Esophagus muscularis mucosa (tissue), 4 donors: ENCODE measurements at regions not wholly inside any gene's neighbourhood (a gene's known extent, or its start where the extent isn't known, plus 50 kb on each side); places are given as distances from the start of the nearest gene placed in this dataset.

Experiments
- EP300 ChIP-seq: sonication (generic); formaldehyde crosslinking; IDR thresholded peaks from one replicate; pipeline ENCODE4 v1.6.1; 2017; ENCODE audit warnings: antibody characterized with exemption
- POLR2A ChIP-seq: fragments of 450-650 bp; IDR thresholded peaks from one replicate; pipeline ENCODE4 v1.6.1; 2017; ENCODE audit warnings: antibody characterized with exemption, moderate library complexity, mild to moderate bottlenecking, low read depth
- POLR2AphosphoS5 ChIP-seq, 2 donors: sonication (generic); formaldehyde crosslinking; IDR thresholded peaks; one replicate each; pipeline ENCODE4 v1.6.1; 2017; ENCODE audit warnings: antibody characterized with exemption in 2 of 2
- TF ChIP-seq, protein P1 (sequence below), 3 experiments: fragments of 200-600 bp in 2 of 3; fragments of 450-650 bp in 1 of 3; sonication (generic) in 2 of 3; IDR thresholded peaks; one replicate each; pipeline ENCODE4 v1.5.1; 2017 to 2019; ENCODE audit warnings: antibody characterized with exemption in 3 of 3, mild to moderate bottlenecking in 2 of 3, moderate library complexity in 1 of 3

DNA sequence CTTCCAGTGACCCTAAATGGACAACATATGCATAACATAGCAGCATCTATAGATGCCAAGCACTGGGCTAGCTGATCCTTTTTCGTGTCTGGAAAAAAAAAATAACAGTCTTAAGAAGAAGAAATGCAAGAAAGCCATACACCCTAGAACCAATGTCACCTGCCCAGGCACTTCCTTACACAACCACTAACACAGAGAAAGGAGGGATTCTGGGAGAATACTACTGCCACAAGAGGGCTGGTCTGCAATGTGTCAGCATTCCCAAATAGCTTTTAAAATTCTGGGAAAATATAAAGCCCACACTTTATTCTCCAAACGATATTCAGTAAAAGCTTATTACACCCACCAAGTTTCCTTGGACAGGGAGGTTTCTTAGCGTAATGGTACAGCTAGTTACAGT lies 271.2 kb downstream of the TBL1XR1 start:
- TF ChIP-seq, protein P1, sequence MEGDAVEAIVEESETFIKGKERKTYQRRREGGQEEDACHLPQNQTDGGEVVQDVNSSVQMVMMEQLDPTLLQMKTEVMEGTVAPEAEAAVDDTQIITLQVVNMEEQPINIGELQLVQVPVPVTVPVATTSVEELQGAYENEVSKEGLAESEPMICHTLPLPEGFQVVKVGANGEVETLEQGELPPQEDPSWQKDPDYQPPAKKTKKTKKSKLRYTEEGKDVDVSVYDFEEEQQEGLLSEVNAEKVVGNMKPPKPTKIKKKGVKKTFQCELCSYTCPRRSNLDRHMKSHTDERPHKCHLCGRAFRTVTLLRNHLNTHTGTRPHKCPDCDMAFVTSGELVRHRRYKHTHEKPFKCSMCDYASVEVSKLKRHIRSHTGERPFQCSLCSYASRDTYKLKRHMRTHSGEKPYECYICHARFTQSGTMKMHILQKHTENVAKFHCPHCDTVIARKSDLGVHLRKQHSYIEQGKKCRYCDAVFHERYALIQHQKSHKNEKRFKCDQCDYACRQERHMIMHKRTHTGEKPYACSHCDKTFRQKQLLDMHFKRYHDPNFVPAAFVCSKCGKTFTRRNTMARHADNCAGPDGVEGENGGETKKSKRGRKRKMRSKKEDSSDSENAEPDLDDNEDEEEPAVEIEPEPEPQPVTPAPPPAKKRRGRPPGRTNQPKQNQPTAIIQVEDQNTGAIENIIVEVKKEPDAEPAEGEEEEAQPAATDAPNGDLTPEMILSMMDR (IDR thresholded peaks at IDR 0.05) = no peak
- TF ChIP-seq POLR2AphosphoS5 (IDR thresholded peaks at IDR 0.05) = no peak
- no peak for TF ChIP-seq EP300
- no peak for TF ChIP-seq POLR2A
